ENCODE measurements at regions not wholly inside any gene's neighbourhood (a gene's known extent, or its start where the extent isn't known, plus 50 kb on each side); places are given as distances from the start of the nearest gene placed in this dataset.

DNA sequence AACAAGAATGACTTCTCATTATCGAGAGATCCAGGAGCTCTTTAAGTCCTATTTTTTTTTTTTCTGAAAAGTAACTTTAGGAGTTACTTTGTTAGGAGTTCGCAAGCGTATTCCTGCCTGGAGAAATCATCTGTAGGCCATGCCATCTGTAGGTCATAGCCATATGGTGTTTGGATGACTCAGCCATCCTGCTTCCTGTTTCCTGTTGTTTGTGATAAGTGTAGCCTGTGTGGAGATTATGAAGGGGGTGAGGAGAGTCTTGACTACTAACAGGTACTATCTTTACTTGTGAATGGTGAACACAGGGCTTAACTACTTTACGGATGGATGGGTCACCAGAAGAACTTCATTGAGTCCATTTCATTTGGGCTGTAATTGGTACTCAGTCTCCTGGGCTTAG, 327.2 kb downstream of the PTPRU start:
- no peaks in the 10 kb centered on the region for H3K36me3 ChIP-seq (ENCODE audit: control insufficient read depth in 1 of 2, insufficient read depth in 2 of 2, low read length in 2 of 2)
- no peaks in the 10 kb centered on the region for H3K27me3 ChIP-seq (ENCODE audit: low read depth, low read length)
- no peak overlapping the region for H3K4me3 ChIP-seq (ENCODE audit: low read depth in 1 of 2, low read length in 2 of 2)
- H3K4me1 ChIP-seq (ENCODE audit: control insufficient read depth in 1 of 2, insufficient read depth in 2 of 2, low read length in 2 of 2), result no peaks in the 10 kb centered on the region
- H3K27ac ChIP-seq (ENCODE audit: low read length), result no peak overlapping the region
- peaks cover 12 to 52% of the 10 kb centered on the region in 2 donors for H3K9me3 ChIP-seq (ENCODE audit: control insufficient read depth in 1 of 2, low read length in 2 of 2)

GRCh38 chr1:29563092-29563491, 326.8 kb downstream of the PTPRU start:
- peaks cover 12 to 51% of the 10 kb centered on the region in 2 donors for H3K9me3 ChIP-seq (ENCODE audit: control insufficient read depth in 1 of 2, low read length in 2 of 2)

DNA sequence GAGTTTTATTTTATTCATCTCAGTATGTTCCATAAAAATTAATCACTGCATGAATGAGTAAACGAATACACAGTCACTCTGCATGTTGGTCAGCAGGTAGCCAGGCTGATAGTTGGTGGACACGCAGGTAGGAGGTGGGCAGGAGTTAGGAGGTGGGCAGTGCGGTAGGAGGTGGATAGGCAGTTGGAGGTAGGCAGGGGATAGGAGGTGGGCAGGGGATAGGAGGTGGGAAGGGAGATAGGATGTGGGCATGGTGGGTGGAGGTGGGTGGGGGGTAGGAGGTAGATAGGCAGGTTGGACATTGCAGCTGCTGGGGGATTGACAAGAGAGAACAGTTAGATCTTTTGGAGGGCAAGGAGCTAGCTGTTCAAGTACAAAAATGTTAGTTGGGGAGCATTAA, 322.7 kb downstream of the PTPRU start:
- Histone ChIP-seq H3K4me3 (ENCODE audit: low read depth in 1 of 2, low read length in 2 of 2) (no peak overlapping the region), H3K27ac (ENCODE audit: low read length) (no peak overlapping the region), H3K36me3 (ENCODE audit: control insufficient read depth in 1 of 2, insufficient read depth in 2 of 2, low read length in 2 of 2) (no peaks in the 10 kb centered on the region), H3K27me3 (ENCODE audit: low read depth, low read length) (no peaks in the 10 kb centered on the region), H3K4me1 (ENCODE audit: control insufficient read depth in 1 of 2, insufficient read depth in 2 of 2, low read length in 2 of 2) (no peaks in the 10 kb centered on the region), H3K9me3 (ENCODE audit: control insufficient read depth in 1 of 2, low read length in 2 of 2) (peaks cover 8 to 16% of the 10 kb centered on the region in 2 donors)

More at GRCh38 chr1:29563092-29563491, 326.8 kb downstream of the PTPRU start:
- no peak overlapping the region for H3K27ac ChIP-seq (ENCODE audit: low read length)
- H3K27me3 ChIP-seq (ENCODE audit: low read depth, low read length), result no peaks in the 10 kb centered on the region
- no peak overlapping the region for H3K4me3 ChIP-seq (ENCODE audit: low read depth in 1 of 2, low read length in 2 of 2)
- no peaks in the 10 kb centered on the region for H3K4me1 ChIP-seq (ENCODE audit: control insufficient read depth in 1 of 2, insufficient read depth in 2 of 2, low read length in 2 of 2)
- H3K36me3 ChIP-seq (ENCODE audit: control insufficient read depth in 1 of 2, insufficient read depth in 2 of 2, low read length in 2 of 2), result no peaks in the 10 kb centered on the region

GRCh38 chr1:29557701-29558600, 321.6 kb downstream of the PTPRU start:
- peaks cover under 1 to 6% of the 10 kb centered on the region in 2 donors for H3K9me3 ChIP-seq (ENCODE audit: control insufficient read depth in 1 of 2, low read length in 2 of 2)
- H3K4me3 ChIP-seq (ENCODE audit: low read depth in 1 of 2, low read length in 2 of 2), result no peak overlapping the region
- H3K27me3 ChIP-seq (ENCODE audit: low read depth, low read length), result no peaks in the 10 kb centered on the region
- no peaks in the 10 kb centered on the region for H3K4me1 ChIP-seq (ENCODE audit: control insufficient read depth in 1 of 2, insufficient read depth in 2 of 2, low read length in 2 of 2)
- no peak overlapping the region for H3K27ac ChIP-seq (ENCODE audit: low read length)
- no peaks in the 10 kb centered on the region for H3K36me3 ChIP-seq (ENCODE audit: control insufficient read depth in 1 of 2, insufficient read depth in 2 of 2, low read length in 2 of 2)

DNA sequence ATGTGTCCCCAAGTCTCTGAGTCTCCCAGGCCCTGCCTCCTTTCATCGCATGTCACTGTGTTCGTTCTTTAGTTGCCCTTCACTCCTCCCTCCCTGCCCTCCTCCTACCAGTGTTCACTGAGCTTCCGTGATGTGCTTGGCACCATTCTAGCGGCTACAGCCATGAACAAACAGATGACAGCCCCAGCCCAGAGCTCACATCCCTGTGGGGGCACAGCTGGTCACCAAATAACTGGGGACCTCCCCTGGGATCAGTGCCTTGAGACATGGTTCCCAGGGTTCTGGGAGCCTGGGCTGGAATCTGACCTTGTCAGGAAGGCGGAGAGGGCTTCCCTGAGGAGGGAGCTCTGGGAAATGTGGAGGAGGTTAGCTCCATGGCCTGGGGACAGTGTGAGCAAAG, 320.7 kb downstream of the PTPRU start:
- Histone ChIP-seq H3K4me1 (ENCODE audit: control insufficient read depth in 1 of 2, insufficient read depth in 2 of 2, low read length in 2 of 2) (no peaks in the 10 kb centered on the region), H3K4me3 (ENCODE audit: low read depth in 1 of 2, low read length in 2 of 2) (no peak overlapping the region), H3K36me3 (ENCODE audit: control insufficient read depth in 1 of 2, insufficient read depth in 2 of 2, low read length in 2 of 2) (no peaks in the 10 kb centered on the region), H3K9me3 (ENCODE audit: control insufficient read depth in 1 of 2, low read length in 2 of 2) (no peaks in the 10 kb centered on the region), H3K27me3 (ENCODE audit: low read depth, low read length) (no peaks in the 10 kb centered on the region), H3K27ac (ENCODE audit: low read length) (no peak overlapping the region)

DNA sequence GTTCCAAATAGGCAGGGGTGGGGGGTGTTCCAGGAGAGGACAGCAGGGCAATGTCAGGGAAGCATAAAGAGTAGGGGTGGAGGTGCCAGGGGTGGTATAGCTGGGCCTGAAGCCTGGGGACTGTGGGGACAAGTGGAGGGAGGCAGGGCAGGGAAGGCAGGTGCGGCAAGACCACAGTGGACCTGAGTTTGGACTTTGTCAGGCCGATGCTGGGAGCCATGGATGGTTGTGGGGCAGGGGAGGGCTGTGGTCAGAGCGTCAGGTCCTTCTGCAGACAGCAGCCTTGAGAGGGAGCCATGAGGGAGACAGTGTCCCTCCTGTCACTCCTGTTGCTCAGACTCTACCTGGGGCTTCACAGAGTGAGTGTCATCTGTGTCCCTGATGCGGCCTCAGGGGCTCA, 320.3 kb downstream of the PTPRU start:
- Histone ChIP-seq H3K27ac (ENCODE audit: low read length) (no peak overlapping the region), H3K27me3 (ENCODE audit: low read depth, low read length) (no peaks in the 10 kb centered on the region), H3K4me3 (ENCODE audit: low read depth in 1 of 2, low read length in 2 of 2) (no peak overlapping the region), H3K9me3 (ENCODE audit: control insufficient read depth in 1 of 2, low read length in 2 of 2) (no peaks in the 10 kb centered on the region), H3K4me1 (ENCODE audit: control insufficient read depth in 1 of 2, insufficient read depth in 2 of 2, low read length in 2 of 2) (no peaks in the 10 kb centered on the region), H3K36me3 (ENCODE audit: control insufficient read depth in 1 of 2, insufficient read depth in 2 of 2, low read length in 2 of 2) (no peaks in the 10 kb centered on the region)

DNA sequence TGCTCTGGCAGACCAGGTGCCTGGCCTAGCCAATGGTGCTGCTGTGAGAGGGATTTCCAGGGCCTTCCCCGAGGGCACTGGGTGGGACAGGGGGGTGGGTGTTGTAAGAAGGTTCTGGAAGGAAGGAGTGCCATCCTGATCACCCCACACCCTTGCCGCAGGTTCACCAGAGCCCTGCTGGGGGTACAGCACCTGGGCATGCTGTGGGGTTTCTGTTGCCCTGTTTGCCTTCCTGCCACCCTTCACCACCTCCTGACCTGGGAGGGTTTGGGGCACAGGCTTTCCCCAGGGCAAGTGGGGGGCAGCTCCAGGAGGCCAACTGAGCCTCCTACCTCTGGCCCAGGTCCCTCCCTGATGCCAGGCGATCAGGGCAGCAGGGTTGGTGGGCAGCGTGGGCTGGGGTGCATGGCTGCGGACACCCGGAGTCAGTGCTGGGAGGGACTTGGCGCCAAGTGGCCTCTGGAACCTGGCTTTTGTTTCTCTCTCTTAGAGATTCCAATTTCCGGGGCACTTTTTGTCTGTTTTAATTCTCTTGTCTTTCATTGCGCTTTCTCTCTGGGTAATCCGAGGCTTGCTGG, 318.8 kb downstream of the PTPRU start:
- Histone ChIP-seq H3K4me3 (ENCODE audit: low read depth in 1 of 2, low read length in 2 of 2) (no peak overlapping the region), H3K36me3 (ENCODE audit: control insufficient read depth in 1 of 2, insufficient read depth in 2 of 2, low read length in 2 of 2) (no peaks in the 10 kb centered on the region), H3K9me3 (ENCODE audit: control insufficient read depth in 1 of 2, low read length in 2 of 2) (no peaks in the 10 kb centered on the region), H3K4me1 (ENCODE audit: control insufficient read depth in 1 of 2, insufficient read depth in 2 of 2, low read length in 2 of 2) (no peaks in the 10 kb centered on the region), H3K27me3 (ENCODE audit: low read depth, low read length) (no peaks in the 10 kb centered on the region), H3K27ac (ENCODE audit: low read length) (no peak overlapping the region)

- no peaks in the 10 kb centered on the region for H3K27me3 ChIP-seq (ENCODE audit: low read depth, low read length)
- H3K4me1 ChIP-seq (ENCODE audit: control insufficient read depth in 1 of 2, insufficient read depth in 2 of 2, low read length in 2 of 2), result no peaks in the 10 kb centered on the region
- H3K4me3 ChIP-seq (ENCODE audit: low read depth in 1 of 2, low read length in 2 of 2), result no peak overlapping the region
- no peak overlapping the region for H3K27ac ChIP-seq (ENCODE audit: low read length)
- no peaks in the 10 kb centered on the region for H3K9me3 ChIP-seq (ENCODE audit: control insufficient read depth in 1 of 2, low read length in 2 of 2)
- no peaks in the 10 kb centered on the region for H3K36me3 ChIP-seq (ENCODE audit: control insufficient read depth in 1 of 2, insufficient read depth in 2 of 2, low read length in 2 of 2)
These were observed 318.0 kb downstream of the PTPRU start for GRCh38 chr1:29554208-29554778.

DNA sequence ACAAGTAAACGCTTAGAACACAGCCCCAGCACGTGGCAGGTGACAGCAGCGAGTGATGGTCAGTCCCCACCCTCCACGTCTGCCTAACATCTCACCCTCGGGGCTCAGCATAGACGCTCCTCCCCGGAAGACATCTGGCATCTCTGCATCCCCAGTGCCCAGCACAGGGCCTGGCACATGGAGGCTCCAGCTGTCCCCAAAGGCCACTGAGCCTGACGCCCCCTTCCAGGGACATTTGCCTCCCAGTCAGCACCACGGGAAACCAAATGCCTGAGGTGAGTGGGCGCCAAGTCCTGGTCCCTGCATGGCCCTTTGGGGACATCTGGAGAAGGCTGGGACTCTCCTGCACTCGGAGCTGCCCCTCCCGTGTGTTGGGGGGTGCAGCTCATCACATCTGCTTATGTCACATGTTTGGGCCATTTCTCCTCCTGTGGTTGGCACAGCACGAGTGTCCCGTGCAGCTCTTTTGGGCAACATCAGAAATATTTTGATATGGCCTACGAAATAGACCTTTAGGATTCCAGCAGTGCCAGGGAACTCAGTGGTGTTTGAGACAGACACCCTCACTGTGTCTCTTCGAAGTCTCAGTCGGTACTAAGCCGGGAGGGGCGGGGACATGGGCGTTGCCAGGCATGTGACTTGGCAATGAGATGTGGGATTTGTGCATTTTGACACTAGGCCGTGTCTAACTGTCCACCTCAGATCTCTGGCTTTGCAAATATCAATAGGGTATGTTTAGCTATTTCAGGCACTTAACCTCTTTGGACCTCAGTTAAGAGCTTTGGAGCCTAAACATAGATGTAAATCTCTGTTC, 315.0 kb downstream of the PTPRU start:
- H3K27ac ChIP-seq (ENCODE audit: low read length), result no peak overlapping the region
- no peaks in the 10 kb centered on the region for H3K36me3 ChIP-seq (ENCODE audit: control insufficient read depth in 1 of 2, insufficient read depth in 2 of 2, low read length in 2 of 2)
- no peaks in the 10 kb centered on the region for H3K27me3 ChIP-seq (ENCODE audit: low read depth, low read length)
- H3K4me1 ChIP-seq (ENCODE audit: control insufficient read depth in 1 of 2, insufficient read depth in 2 of 2, low read length in 2 of 2), result no peaks in the 10 kb centered on the region
- no peak overlapping the region for H3K4me3 ChIP-seq (ENCODE audit: low read depth in 1 of 2, low read length in 2 of 2)
- no peaks in the 10 kb centered on the region for H3K9me3 ChIP-seq (ENCODE audit: control insufficient read depth in 1 of 2, low read length in 2 of 2)

- no peak overlapping the region for H3K4me3 ChIP-seq (ENCODE audit: low read depth in 1 of 2, low read length in 2 of 2)
- H3K36me3 ChIP-seq (ENCODE audit: control insufficient read depth in 1 of 2, insufficient read depth in 2 of 2, low read length in 2 of 2), result no peaks in the 10 kb centered on the region
- no peaks in the 10 kb centered on the region for H3K27me3 ChIP-seq (ENCODE audit: low read depth, low read length)
- no peaks in the 10 kb centered on the region for H3K4me1 ChIP-seq (ENCODE audit: control insufficient read depth in 1 of 2, insufficient read depth in 2 of 2, low read length in 2 of 2)
- no peaks in the 10 kb centered on the region for H3K9me3 ChIP-seq (ENCODE audit: control insufficient read depth in 1 of 2, low read length in 2 of 2)
- no peak overlapping the region for H3K27ac ChIP-seq (ENCODE audit: low read length)
These were observed 314.0 kb downstream of the PTPRU start for GRCh38 chr1:29550119-29550841.
